ENCODE measurements at regions not wholly inside any gene's neighbourhood (a gene's known extent, or its start where the extent isn't known, plus 50 kb on each side); places are given as distances from the start of the nearest gene placed in this dataset.

- Mint-ChIP-seq H3K9me3 (no peaks in the 10 kb centered on the region), H3K27ac (no peak overlapping the region), H3K4me1 (no peaks in the 10 kb centered on the region), H3K36me3 (no peaks in the 10 kb centered on the region), H3K27me3 (peaks cover 2% of the 10 kb centered on the region), H3K4me3 (no peak overlapping the region)
- POLR2A ChIA-PET = no interaction called here
- no peak for ATAC-seq (ENCODE audit: low read depth)
- DNase-seq = no peak
Observed at GRCh38 chr11:122310766-122311165, 194.8 kb upstream of the BLID start.

DNA sequence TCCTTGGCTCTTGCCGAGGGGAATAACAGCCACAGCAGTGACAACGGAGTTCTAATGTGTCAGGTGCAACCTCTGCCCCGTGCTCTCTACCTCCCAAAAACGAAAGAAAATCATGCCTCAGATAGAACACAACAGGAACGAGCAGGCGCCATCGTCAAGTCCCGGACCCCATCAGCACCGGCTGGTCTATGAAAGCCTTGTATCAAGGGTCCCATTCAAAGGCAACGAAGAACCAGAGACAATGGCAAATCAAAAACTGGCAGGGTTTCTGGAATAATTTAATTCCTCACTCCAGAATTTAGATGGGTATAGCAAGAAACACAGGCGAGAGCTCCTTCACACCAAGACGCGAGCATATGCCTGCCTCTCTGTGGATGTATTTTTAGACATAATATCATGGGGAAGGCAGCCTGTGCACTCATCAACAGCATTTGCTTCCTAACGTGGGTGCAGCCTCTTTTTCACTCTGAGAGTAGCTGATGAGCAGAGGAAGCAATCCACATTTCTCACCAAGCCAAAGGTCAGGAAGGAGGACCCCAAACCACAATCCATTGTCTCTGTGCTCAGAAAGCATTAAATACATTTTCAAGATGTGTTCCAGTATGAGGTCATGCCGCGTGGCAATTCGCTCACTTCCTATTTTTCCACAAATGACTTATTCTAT, 193.4 kb upstream of the BLID start:
- no peaks in the 10 kb centered on the region for H3K4me1 Mint-ChIP-seq
- H3K27me3 Mint-ChIP-seq = peaks cover 2% of the 10 kb centered on the region
- no peak overlapping the region for H3K4me3 Mint-ChIP-seq
- H3K27ac Mint-ChIP-seq = no peak overlapping the region
- DNase-seq (no peak), ATAC-seq (ENCODE audit: low read depth) (no peak)
- POLR2A ChIA-PET = no interaction called here
- H3K36me3 Mint-ChIP-seq = no peaks in the 10 kb centered on the region
- no peaks in the 10 kb centered on the region for H3K9me3 Mint-ChIP-seq

- Mint-ChIP-seq H3K27ac (no peak overlapping the region), H3K27me3 (peaks cover 2% of the 10 kb centered on the region), H3K4me1 (no peaks in the 10 kb centered on the region), H3K4me3 (no peak overlapping the region), H3K36me3 (no peaks in the 10 kb centered on the region), H3K9me3 (no peaks in the 10 kb centered on the region)
- POLR2A ChIA-PET = no interaction called here
- DNase-seq (no peak), ATAC-seq (ENCODE audit: low read depth) (no peak)
Observed at GRCh38 chr11:122308226-122308625, 192.2 kb upstream of the BLID start.

- Mint-ChIP-seq H3K4me1 (no peaks in the 10 kb centered on the region), H3K27me3 (peaks cover 2% of the 10 kb centered on the region), H3K9me3 (no peaks in the 10 kb centered on the region), H3K4me3 (no peak overlapping the region), H3K27ac (no peak overlapping the region), H3K36me3 (no peaks in the 10 kb centered on the region)
- POLR2A ChIA-PET = no interaction called here
- DNase-seq (no peak), ATAC-seq (ENCODE audit: low read depth) (no peak)
Observed at GRCh38 chr11:122307476-122308035, 191.5 kb upstream of the BLID start.

DNA sequence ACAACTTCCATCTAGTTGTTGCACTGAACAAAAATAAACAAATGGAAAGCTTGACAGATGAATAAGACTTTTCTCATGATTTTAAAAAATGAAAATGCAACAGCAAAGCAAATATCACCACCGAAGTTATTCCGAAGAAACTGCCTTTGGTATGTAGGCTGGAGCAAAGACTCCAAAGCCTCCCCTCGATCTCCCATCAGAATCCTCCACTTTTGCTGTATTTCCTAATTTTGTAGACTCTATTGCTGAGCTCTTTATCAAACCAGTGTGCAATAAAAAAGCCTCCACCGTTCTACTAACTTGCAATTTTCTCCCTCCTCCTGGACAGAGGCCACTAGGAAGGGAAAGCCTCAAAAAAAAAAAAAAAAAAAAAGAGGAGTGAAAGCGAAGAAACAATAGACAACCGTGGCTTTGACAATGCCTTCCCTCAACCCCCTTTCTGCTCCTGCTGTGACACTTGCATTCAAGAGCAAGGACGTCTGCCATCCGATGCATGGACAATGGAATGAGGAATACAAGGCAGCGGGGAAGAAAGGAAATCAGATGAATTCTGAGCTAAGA, 190.9 kb upstream of the BLID start:
- no peak overlapping the region for H3K27ac Mint-ChIP-seq
- no peaks in the 10 kb centered on the region for H3K36me3 Mint-ChIP-seq
- peaks cover 2% of the 10 kb centered on the region for H3K27me3 Mint-ChIP-seq
- H3K9me3 Mint-ChIP-seq = no peaks in the 10 kb centered on the region
- ATAC-seq (ENCODE audit: low read depth) = no peak
- POLR2A ChIA-PET = no interaction called here
- no peak for DNase-seq
- H3K4me1 Mint-ChIP-seq = no peaks in the 10 kb centered on the region
- H3K4me3 Mint-ChIP-seq = no peak overlapping the region

DNA sequence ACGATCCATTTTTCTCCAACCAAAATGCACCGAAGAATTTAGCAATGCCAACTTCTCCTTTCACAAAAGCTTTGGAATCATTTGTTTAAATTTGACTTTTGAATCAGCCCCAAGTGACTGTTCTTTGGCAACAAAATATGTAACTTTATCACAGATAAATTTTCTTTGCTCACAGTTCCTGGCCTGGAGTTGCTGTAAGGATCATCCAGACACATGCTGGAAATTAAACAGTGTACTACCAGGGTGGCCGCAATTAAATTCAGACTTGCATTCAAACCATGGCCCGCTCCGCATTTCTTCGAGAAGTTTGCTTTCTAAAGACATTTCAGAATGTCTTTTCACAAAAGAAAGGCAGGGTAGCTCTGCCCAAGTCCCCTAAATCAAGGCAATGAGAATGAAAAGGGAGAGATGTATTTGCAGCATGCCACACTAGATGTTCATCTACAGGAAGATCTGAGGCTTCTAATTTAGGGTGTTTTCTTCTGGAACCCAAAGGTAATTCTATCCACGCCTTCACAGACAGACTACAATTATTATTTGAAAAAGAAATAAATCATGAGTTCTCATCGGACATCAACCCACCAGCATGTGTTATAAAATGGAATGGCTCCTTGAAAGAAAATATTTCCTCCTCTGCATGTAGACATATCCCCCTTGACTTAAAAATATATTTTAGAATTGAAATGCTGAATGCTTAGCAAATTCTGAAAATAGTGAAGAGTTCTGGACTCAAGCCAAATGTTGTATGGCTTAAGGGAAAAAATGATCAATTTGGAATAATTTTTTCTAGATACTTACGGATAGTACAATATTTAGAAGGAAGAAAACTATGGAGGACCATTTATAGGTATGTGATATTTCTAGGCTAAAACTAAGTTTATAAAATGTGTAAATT, 189.7 kb upstream of the BLID start:
- Mint-ChIP-seq H3K27ac (no peak overlapping the region), H3K27me3 (peaks cover 2% of the 10 kb centered on the region), H3K9me3 (no peaks in the 10 kb centered on the region), H3K36me3 (no peaks in the 10 kb centered on the region), H3K4me1 (no peaks in the 10 kb centered on the region), H3K4me3 (no peak overlapping the region)
- ATAC-seq (ENCODE audit: low read depth) (no peak), DNase-seq (no peak)
- POLR2A ChIA-PET = no interaction called here

DNA sequence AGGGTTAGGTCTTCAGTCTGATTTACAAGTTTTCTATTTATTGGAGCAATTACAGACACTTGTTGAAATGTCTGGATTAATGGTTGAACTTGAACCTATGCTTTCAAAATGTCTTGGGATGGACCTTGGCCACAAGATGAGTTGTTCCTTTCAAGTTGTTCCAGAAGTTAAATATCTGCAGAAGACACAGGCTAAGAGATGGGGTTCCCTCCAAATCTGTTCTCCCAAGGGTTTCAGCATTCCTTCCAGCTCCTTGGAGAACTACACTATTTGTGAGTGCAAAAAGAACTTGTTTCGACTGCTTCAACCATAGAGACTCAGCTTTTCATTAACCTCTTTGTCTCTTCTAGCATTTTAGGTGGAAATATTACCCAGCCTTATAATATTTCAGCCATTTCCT, 189.0 kb upstream of the BLID start:
- ATAC-seq (ENCODE audit: low read depth) (no peak), DNase-seq (no peak)
- peaks cover under 1% of the 10 kb centered on the region for H3K9me3 Mint-ChIP-seq
- POLR2A ChIA-PET = no interaction called here
- peaks cover 2% of the 10 kb centered on the region for H3K27me3 Mint-ChIP-seq
- H3K4me3 Mint-ChIP-seq = no peak overlapping the region
- H3K27ac Mint-ChIP-seq = no peak overlapping the region
- H3K4me1 Mint-ChIP-seq = no peaks in the 10 kb centered on the region
- H3K36me3 Mint-ChIP-seq = no peaks in the 10 kb centered on the region

DNA sequence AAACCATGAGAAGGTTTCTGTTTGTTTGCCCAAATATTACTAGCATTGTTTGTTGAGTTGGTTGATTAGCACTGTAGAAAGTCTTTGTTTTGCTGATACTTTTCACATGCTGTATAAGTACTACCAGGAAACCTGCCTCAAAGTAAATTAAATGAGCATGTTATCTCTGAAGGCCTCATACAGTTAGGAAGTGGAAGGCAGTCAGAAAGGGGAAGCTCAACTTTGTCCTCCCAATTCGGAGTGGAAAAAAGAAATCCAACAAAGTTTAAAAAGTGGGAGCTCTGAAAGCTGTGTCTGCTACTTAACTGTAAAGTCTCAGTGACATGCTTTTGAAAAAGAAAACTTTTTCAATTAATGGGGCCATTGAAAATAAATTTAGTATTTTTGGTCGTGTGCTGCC, 188.3 kb upstream of the BLID start:
- H3K9me3 Mint-ChIP-seq = peaks cover 5% of the 10 kb centered on the region
- DNase-seq (no peak), ATAC-seq (ENCODE audit: low read depth) (no peak)
- POLR2A ChIA-PET = no interaction called here
- no peak overlapping the region for H3K4me3 Mint-ChIP-seq
- no peak overlapping the region for H3K27ac Mint-ChIP-seq
- no peaks in the 10 kb centered on the region for H3K36me3 Mint-ChIP-seq
- H3K4me1 Mint-ChIP-seq = no peaks in the 10 kb centered on the region
- H3K27me3 Mint-ChIP-seq = peaks cover 2% of the 10 kb centered on the region

DNA sequence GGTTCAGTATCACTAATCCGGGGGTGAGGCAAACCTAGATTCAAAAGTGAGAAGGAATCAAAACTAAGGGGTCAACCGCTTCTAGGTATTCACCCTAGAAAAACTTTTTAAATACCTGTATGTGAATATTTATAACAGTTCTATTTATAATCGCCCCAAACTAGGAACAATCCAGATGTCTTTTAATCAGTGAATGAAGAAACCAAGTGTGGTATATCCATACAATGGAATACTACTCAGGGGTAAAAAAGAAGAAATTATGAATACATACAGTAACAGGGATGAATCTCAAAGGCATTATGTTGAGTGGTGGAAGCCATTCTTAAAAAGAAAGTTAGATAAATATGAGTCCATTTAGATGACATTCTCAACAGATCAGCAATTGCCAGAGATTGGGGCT, 178.0 kb upstream of the BLID start:
- DNase-seq (no peak), ATAC-seq (ENCODE audit: low read depth) (no peak)
- Mint-ChIP-seq H3K9me3 (peaks cover 2% of the 10 kb centered on the region), H3K36me3 (no peaks in the 10 kb centered on the region), H3K27me3 (no peaks in the 10 kb centered on the region), H3K4me3 (no peak overlapping the region), H3K27ac (no peak overlapping the region), H3K4me1 (no peaks in the 10 kb centered on the region)
- POLR2A ChIA-PET = no interaction called here

DNA sequence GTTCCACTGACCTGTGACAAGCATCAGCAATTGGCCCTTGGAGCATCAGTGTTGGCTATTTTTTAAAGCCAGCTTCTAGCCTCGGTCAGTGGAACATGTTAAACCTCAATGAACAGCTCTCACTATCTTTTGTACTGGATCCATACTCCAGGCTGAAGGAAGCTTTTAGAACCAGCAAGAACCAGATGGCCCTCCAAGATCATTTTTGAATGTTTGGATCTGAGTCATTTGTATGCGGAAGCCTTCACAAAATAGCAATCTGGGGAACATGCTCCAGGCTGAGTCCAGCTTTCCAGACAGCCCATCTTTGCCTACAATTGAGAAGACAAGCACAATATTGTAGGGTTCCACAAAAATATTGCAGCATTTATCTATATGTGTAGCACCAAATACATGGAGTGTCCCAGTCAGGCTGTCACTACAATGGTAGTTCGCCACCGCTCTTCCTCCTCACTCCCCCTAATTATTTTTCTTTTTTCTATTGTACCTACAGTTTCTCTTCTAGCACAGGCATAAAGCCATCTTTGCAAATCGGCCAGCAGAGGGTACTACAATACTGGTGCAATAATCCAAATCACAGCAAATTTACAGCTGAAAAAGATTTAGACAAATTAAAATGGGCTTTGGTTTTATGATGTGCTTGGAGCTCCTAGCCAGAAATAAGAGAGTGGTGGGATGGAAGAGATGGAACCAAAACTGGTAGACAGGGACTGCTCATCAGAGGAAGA, 177.4 kb upstream of the BLID start:
- Mint-ChIP-seq H3K36me3 (no peaks in the 10 kb centered on the region), H3K27me3 (no peaks in the 10 kb centered on the region), H3K27ac (no peak overlapping the region), H3K9me3 (peaks cover 2% of the 10 kb centered on the region), H3K4me3 (no peak overlapping the region), H3K4me1 (no peaks in the 10 kb centered on the region)
- ATAC-seq (ENCODE audit: low read depth) (no peak), DNase-seq (no peak)
- POLR2A ChIA-PET = no interaction called here

DNA sequence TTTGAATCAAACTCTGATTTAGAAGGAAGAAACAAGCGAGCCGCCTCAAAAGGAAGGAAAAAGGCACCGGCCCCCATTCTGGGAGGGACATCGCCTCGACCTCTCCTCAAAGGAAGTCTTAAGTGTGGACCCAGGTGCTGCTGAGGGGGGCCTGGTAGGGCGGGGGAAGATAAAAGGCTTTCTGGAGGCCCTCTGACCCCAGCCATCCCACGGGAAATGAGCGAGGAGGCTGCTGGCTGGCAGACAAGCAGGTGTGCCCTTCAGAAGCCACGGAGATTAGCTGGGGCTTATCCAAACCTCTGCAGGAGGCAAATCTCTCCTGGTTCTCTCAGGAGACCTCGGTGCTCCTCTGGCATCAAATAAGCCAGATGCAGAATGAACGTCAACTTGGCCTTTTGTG, 171.4 kb upstream of the BLID start:
- no peaks in the 10 kb centered on the region for H3K36me3 Mint-ChIP-seq
- no peak for DNase-seq
- no peak overlapping the region for H3K27ac Mint-ChIP-seq
- H3K4me3 Mint-ChIP-seq = no peak overlapping the region
- no peaks in the 10 kb centered on the region for H3K9me3 Mint-ChIP-seq
- no peaks in the 10 kb centered on the region for H3K27me3 Mint-ChIP-seq
- POLR2A ChIA-PET = no interaction called here
- ATAC-seq (ENCODE audit: low read depth) = no peak
- H3K4me1 Mint-ChIP-seq = no peaks in the 10 kb centered on the region

DNA sequence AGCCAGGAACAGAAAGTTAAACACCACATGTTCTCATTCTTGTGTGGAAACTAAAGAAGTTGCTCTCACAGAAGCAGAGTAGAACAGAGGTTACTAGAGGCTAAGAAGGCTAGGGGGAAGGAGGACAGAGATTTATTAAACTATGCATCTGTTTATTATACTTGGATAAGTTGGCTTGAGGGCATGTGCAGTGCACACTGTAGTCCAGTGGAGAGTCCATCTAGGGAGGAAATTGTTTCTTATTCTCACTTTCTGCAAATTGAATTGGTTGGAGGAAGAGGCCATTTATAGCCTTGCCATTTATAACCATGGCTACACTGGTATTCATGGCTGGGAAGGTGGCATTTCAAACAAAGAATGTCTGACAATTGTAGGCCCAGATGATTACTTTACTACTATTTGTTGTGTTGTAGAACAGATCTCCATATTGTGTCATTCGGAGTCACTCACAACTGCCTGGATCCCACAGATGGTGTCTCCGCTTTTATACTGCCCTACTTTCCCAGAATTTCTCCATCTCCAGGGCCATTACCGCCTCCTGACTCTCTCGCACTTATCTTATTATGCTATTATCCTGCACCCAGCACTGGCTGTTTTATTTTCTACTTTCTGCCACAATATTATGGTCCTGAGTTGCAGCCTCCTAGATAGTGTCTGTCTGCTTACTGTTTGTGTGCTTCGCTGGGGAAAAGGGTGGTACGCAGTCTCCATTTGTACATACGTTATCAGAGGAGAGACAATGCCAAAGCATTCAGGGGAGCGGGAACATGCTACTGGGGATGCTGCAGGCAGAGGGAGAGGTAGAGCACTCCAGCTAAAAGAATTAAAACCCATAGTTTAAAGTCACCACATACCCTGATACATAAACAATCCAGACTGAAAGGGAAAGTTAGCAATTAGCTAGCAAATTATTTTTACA, 169.3 kb upstream of the BLID start:
- no peak for DNase-seq
- Mint-ChIP-seq H3K4me1 (no peaks in the 10 kb centered on the region), H3K9me3 (no peaks in the 10 kb centered on the region), H3K36me3 (no peaks in the 10 kb centered on the region), H3K4me3 (no peak overlapping the region), H3K27me3 (no peaks in the 10 kb centered on the region), H3K27ac (no peak overlapping the region)
- ATAC-seq (ENCODE audit: low read depth) = no peak
- POLR2A ChIA-PET = no interaction called here

DNA sequence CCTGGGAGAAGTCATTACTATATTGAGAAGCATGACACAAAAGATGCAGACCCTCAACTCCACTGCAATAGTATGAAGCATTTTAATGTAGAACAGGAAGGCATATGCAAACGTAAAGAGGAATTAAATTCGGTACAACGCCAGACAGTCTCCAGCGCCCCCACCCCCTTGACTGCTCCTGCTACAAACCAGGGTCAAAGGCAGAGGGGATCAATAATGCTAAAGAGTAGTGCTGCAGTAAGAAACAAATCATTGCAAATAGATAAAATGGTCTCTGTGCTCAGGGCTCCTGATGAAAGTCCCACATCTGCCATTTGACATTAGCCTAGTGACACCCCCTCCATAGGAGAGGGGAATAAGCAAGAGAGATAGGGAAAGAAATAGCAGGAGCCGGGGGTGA, 164.9 kb upstream of the BLID start:
- Mint-ChIP-seq H3K4me1 (no peaks in the 10 kb centered on the region), H3K4me3 (no peak overlapping the region), H3K9me3 (no peaks in the 10 kb centered on the region), H3K27ac (no peak overlapping the region), H3K27me3 (no peaks in the 10 kb centered on the region), H3K36me3 (no peaks in the 10 kb centered on the region)
- DNase-seq = no peak
- POLR2A ChIA-PET = no interaction called here
- ATAC-seq (ENCODE audit: low read depth) = no peak
